HUES48 (cell line): ENCODE measurements at regions not wholly inside any gene's neighbourhood (a gene's known extent, or its start where the extent isn't known, plus 50 kb on each side); places are given as distances from the start of the nearest gene placed in this dataset.

ENCODE experiments used
- H3K27ac ChIP-seq: one replicate; pipeline ENCODE4 v1.7.0; 2013; ENCODE audit warnings: low read depth, low read length, inconsistent platforms
- H3K27me3 ChIP-seq: 2 replicates; pipeline ENCODE4 v1.6.1; 2013; ENCODE audit warnings: mild to moderate bottlenecking, low read length; ENCODE audit not compliant: control insufficient read depth, insufficient read depth
- H3K36me3 ChIP-seq: 2 replicates; pipeline ENCODE4 v1.6.1; 2013; ENCODE audit warnings: low read length; ENCODE audit not compliant: control insufficient read depth, insufficient read depth
- H3K4me1 ChIP-seq: 2 replicates; pipeline ENCODE4 v1.6.1; 2013; ENCODE audit warnings: mild to moderate bottlenecking, low read length; ENCODE audit not compliant: control insufficient read depth, insufficient read depth
- H3K4me3 ChIP-seq: 2 replicates; pipeline ENCODE4 v1.5.1; 2013; ENCODE audit warnings: mild to moderate bottlenecking, low read depth, low read length
- H3K9ac ChIP-seq: 2 replicates; pipeline ENCODE4 v1.6.1; 2013; ENCODE audit warnings: mild to moderate bottlenecking, low read depth, low read length, moderate library complexity
- H3K9me3 ChIP-seq: 2 replicates; pipeline ENCODE4 v1.6.1; 2013; ENCODE audit warnings: low read length; ENCODE audit not compliant: control insufficient read depth, insufficient read depth

DNA sequence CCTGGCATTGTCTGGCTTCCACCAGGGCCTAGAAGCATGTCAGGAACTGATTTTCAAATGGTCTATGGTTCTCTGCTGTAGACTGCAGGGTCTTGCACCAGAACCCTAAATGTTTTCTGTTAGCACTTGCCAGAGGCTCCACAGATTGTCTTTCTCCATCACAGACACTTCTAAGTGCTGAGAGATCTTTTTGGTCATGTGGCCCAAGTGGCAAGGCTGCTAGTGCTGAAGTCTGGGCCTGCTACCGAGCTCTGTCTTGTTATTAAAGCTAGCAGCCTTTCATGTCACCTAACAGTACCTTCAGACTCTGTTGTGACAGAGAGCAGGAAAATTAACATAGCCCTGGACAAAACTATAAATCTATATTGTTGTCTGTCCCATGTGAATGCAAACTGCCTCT is 120.7 kb upstream of the BACH2 start:
- 0 out of 2 replicates have a peak, but pooled peaks cover 3% of the 10 kb centered on the region for H3K27me3 ChIP-seq
- H3K9ac ChIP-seq = no peak overlapping the region
- no peak overlapping the region for H3K27ac ChIP-seq
- H3K4me1 ChIP-seq = peaks cover 10% of the 10 kb centered on the region; the same call in 1 of the 2 replicates
- H3K9me3 ChIP-seq = no peaks in the 10 kb centered on the region
- H3K36me3 ChIP-seq = no peaks in the 10 kb centered on the region
- H3K4me3 ChIP-seq = no peak overlapping the region

DNA sequence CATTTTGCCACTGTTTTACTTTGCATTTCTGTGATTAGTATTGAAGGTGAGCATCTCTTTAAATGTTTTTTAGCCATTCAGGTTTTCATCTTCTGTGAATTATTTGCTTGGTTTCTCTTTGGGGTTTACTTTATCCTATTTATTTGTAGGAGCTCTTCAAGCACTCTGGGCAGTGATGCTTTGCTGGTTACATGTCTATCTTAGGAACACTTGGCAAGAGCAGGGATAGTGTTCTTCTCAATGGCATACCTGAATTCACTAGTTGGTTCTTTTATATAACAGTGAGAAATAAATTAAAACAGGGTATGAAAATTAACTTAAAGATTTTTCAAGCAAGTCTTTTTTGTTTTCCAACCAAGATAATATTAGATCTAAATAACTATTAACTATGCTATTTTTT is 119.7 kb upstream of the BACH2 start:
- Histone ChIP-seq H3K9me3 (no peaks in the 10 kb centered on the region), H3K4me1 (peaks cover 13% of the 10 kb centered on the region; the same call in 1 of the 2 replicates), H3K27me3 (0 out of 2 replicates have a peak, but pooled peaks cover 3% of the 10 kb centered on the region), H3K4me3 (no peak overlapping the region), H3K27ac (no peak overlapping the region), H3K36me3 (no peaks in the 10 kb centered on the region), H3K9ac (no peak overlapping the region)

DNA sequence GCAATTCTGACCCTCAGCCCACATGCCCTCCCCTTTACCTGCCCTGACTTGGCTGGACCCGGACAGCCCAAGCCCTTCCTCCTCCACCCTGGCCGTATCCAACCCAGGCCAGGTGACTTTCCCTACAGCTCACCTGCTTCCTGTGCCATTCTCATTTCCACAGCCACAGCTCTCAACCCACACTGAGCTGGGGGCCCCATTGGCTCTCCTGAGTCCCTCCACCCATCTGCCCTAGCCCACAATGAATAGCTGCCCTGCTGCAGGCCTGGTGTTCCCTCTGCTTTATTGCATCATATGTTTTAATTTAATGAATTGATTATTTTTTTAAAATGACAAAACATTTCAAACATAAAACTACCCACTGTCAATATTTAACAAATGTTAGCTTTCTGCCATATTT is 118.5 kb upstream of the BACH2 start:
- H3K36me3 ChIP-seq = no peaks in the 10 kb centered on the region
- H3K9me3 ChIP-seq = no peaks in the 10 kb centered on the region
- H3K9ac ChIP-seq = no peak overlapping the region
- H3K4me1 ChIP-seq = peaks cover 17% of the 10 kb centered on the region; the same call in 1 of the 2 replicates
- no peak overlapping the region for H3K4me3 ChIP-seq
- no peak overlapping the region for H3K27ac ChIP-seq
- H3K27me3 ChIP-seq = 0 out of 2 replicates have a peak, but pooled peaks cover 3% of the 10 kb centered on the region

DNA sequence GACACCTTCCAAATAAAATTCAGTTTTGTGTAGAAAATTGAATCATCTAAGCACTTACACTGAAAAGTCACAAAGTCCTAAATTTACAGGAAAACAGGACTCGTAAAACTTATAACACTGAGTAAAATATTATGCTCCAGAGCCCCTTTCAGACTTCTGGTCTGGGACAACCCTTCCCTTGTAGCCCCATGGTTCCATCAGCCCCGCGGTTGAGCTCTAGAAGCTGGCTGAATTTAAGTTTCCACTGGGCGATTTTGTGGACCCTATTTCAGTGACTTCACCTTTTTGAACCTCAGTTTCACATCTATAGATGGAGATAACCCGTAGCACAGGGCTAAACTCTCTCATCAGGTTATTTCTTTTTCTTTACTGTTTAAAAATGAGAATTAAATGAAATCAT is 117.7 kb upstream of the BACH2 start:
- Histone ChIP-seq H3K27ac (no peak overlapping the region), H3K27me3 (0 out of 2 replicates have a peak, but pooled peaks cover 3% of the 10 kb centered on the region), H3K4me3 (no peak overlapping the region), H3K4me1 (peaks cover 17% of the 10 kb centered on the region; the same call in 1 of the 2 replicates), H3K9me3 (no peaks in the 10 kb centered on the region), H3K36me3 (no peaks in the 10 kb centered on the region), H3K9ac (no peak overlapping the region)

- H3K4me1 ChIP-seq = peaks cover 17% of the 10 kb centered on the region; the same call in 1 of the 2 replicates
- no peaks in the 10 kb centered on the region for H3K36me3 ChIP-seq
- H3K27ac ChIP-seq = peak overlapping the region; percentile 14
- no peak overlapping the region for H3K9ac ChIP-seq
- peak overlapping the region; percentile 44; the same call in 1 of the 2 replicates for H3K4me3 ChIP-seq
- H3K9me3 ChIP-seq = no peaks in the 10 kb centered on the region
- H3K27me3 ChIP-seq = 0 out of 2 replicates have a peak, but pooled peaks cover 3% of the 10 kb centered on the region
These were observed 117.2 kb upstream of the BACH2 start for GRCh38 chr6:90413867-90414266.

GRCh38 chr6:90413396-90413795 is 116.8 kb upstream of the BACH2 start:
- Histone ChIP-seq H3K4me1 (peaks cover 17% of the 10 kb centered on the region; the same call in 1 of the 2 replicates), H3K27ac (peak overlapping the region; percentile 14), H3K27me3 (0 out of 2 replicates have a peak, but pooled peaks cover 3% of the 10 kb centered on the region), H3K9ac (no peak overlapping the region), H3K4me3 (peak overlapping the region; percentile 44; the same call in 1 of the 2 replicates), H3K9me3 (no peaks in the 10 kb centered on the region), H3K36me3 (no peaks in the 10 kb centered on the region)

GRCh38 chr6:90412538-90413369 is 116.1 kb upstream of the BACH2 start:
- Histone ChIP-seq H3K4me3 (no peak overlapping the region), H3K36me3 (no peaks in the 10 kb centered on the region), H3K9ac (no peak overlapping the region), H3K27ac (no peak overlapping the region), H3K27me3 (0 out of 2 replicates have a peak, but pooled peaks cover 3% of the 10 kb centered on the region), H3K9me3 (no peaks in the 10 kb centered on the region), H3K4me1 (peaks cover 17% of the 10 kb centered on the region; the same call in 1 of the 2 replicates)

DNA sequence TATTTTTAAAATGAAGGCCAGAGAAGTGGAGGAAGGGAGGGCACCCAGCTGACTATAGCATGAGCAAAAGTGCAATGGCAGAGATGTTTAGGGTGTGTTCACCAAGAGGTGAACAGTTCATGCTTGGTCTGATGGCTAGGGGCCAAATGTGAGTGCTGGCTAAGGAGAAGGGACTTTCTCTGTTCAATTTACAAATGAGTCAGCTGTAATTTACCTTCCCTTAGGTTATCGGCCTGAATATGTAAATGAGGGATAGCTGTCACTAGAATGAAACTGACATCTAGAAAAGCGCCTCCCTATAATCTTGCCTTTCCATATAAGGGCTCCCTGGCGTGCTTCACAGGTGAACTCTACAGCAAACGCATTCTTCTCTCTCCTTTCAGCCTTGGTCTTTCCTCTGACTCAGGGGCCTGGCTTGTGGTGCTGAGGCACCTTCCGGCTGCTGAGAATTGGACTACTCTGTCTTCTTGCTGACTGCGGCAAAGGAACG is 114.7 kb upstream of the BACH2 start:
- H3K36me3 ChIP-seq = no peaks in the 10 kb centered on the region
- H3K9me3 ChIP-seq = no peaks in the 10 kb centered on the region
- H3K27me3 ChIP-seq = 0 out of 2 replicates have a peak, but pooled peaks cover 3% of the 10 kb centered on the region
- H3K27ac ChIP-seq = peak overlapping the region; percentile 50
- H3K4me3 ChIP-seq = no peak overlapping the region
- peaks cover 17% of the 10 kb centered on the region; the same call in 1 of the 2 replicates for H3K4me1 ChIP-seq
- no peak overlapping the region for H3K9ac ChIP-seq

DNA sequence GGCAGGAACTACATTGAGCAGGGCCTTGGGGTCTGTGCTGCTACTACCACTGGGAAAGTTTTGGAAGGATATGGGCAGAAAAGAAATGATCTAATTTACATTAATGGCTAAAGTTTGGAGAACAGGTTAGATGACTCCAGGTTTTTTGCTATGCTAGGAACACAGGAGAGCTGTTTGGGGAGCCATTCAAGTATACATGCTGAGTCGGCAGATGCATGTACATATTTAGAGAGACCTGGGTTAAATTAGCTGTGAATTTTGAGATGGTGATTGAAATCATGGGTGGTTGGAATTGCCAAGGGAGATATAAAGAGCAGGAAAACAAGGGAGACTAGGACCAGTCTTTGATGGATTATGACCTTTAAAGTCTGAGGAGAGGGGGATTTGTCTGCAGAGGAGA is 113.1 kb upstream of the BACH2 start:
- Histone ChIP-seq H3K9ac (no peak overlapping the region), H3K27me3 (0 out of 2 replicates have a peak, but pooled peaks cover 3% of the 10 kb centered on the region), H3K36me3 (no peaks in the 10 kb centered on the region), H3K27ac (no peak overlapping the region), H3K4me3 (no peak overlapping the region), H3K4me1 (peaks cover 21% of the 10 kb centered on the region; the same call in 1 of the 2 replicates), H3K9me3 (no peaks in the 10 kb centered on the region)

GRCh38 chr6:90406957-90407356 is 110.3 kb upstream of the BACH2 start:
- H3K36me3 ChIP-seq = no peaks in the 10 kb centered on the region
- no peak overlapping the region for H3K27ac ChIP-seq
- no peak overlapping the region for H3K9ac ChIP-seq
- H3K9me3 ChIP-seq = no peaks in the 10 kb centered on the region
- H3K27me3 ChIP-seq = peaks cover 4% of the 10 kb centered on the region
- no peak overlapping the region for H3K4me3 ChIP-seq
- peaks cover 27% of the 10 kb centered on the region for H3K4me1 ChIP-seq
